IMR-90 (cell line): ENCODE measurements at regions not wholly inside any gene's neighbourhood (a gene's known extent, or its start where the extent isn't known, plus 50 kb on each side); places are given as distances from the start of the nearest gene placed in this dataset.

ENCODE experiments used
- ATAC-seq: fragments of 200-7000 bp; cut with Tn5 transposase; 2 replicates; pipeline ENCODE4 v1.9.1; 2020; ENCODE audit warnings: low read depth, mild to moderate bottlenecking, moderate library complexity
- BruUV-seq: library from RNA; stranded (reverse); fragments of 400-500 nt; replicated peaks from 2 replicates; lab custom pipeline; 2021; lab: Mats Ljungman, UMichigan
- CTCF ChIA-PET: fragments of 300-600 bp; formaldehyde crosslinking; extraction: SDS; loops from one replicate; lab custom pipeline; 2021; ENCODE audit warnings: antibody characterized with exemption; lab: Yijun Ruan, JAX
- POLR2A ChIA-PET: fragments of 300-600 bp; sonication (Branson Sonifier 250); formaldehyde crosslinking; loops from one replicate; lab custom pipeline; 2022; ENCODE audit warnings: antibody characterized with exemption; ENCODE audit not compliant: unreplicated experiment; lab: Charles Lee
- DNase-seq: peaks from one replicate; pipeline ENCODE4 v3.0.0; 2013
- H2AFZ ChIP-seq: replicated peaks from 2 replicates; pipeline ENCODE3; 2013; ENCODE audit warnings: low read length, mild to moderate bottlenecking; ENCODE audit not compliant: poor library complexity
- H2AK5ac ChIP-seq: 2 replicates; pipeline ENCODE4 v1.6.1; 2013; ENCODE audit warnings: low read depth, low read length, inconsistent platforms
- H2AK9ac ChIP-seq: replicated peaks from 2 replicates; pipeline ENCODE3; 2013; ENCODE audit warnings: mild to moderate bottlenecking, low read depth, low read length, moderate library complexity; ENCODE audit not compliant: poor library complexity
- H2BK120ac ChIP-seq: 2 replicates; pipeline ENCODE4 v1.6.1; 2013; ENCODE audit warnings: low read depth, low read length, inconsistent platforms
- H2BK15ac ChIP-seq: 3 replicates; pipeline ENCODE4 v1.6.1; 2013; ENCODE audit warnings: low read depth, low read length, inconsistent platforms
- H2BK20ac ChIP-seq: 2 replicates; pipeline ENCODE4 v1.6.1; 2013; ENCODE audit warnings: low read depth, mild to moderate bottlenecking, inconsistent platforms, low read length, moderate library complexity
- H2BK5ac ChIP-seq: 2 replicates; pipeline ENCODE4 v1.6.1; 2013; ENCODE audit warnings: mild to moderate bottlenecking, low read depth, low read length, inconsistent platforms; ENCODE audit not compliant: poor library complexity, severe bottlenecking
- H3K14ac ChIP-seq: replicated peaks from 2 replicates; pipeline ENCODE4 v1.6.1; 2013; ENCODE audit warnings: low read depth, low read length, inconsistent platforms
- H3K18ac ChIP-seq: 2 replicates; pipeline ENCODE4 v1.6.1; 2013; ENCODE audit warnings: low read depth, low read length, control low read depth
- H3K23ac ChIP-seq: 2 replicates; pipeline ENCODE4 v1.6.1; 2013; ENCODE audit warnings: low read depth, low read length, inconsistent platforms
- H3K27ac ChIP-seq: 2 replicates; pipeline ENCODE4 v1.5.1; 2013; ENCODE audit warnings: mild to moderate bottlenecking, control low read depth, low read length; ENCODE audit not compliant: insufficient read depth
- H3K27me3 ChIP-seq: 2 replicates; pipeline ENCODE4 v1.6.1; 2013; ENCODE audit warnings: low read length; ENCODE audit not compliant: control insufficient read depth, insufficient read depth
- H3K36me3 ChIP-seq: 2 replicates; pipeline ENCODE4 v1.6.1; 2013; ENCODE audit warnings: low read length, mixed read lengths; ENCODE audit not compliant: control insufficient read depth, insufficient read depth
- H3K4ac ChIP-seq: 2 replicates; pipeline ENCODE4 v1.6.1; 2013; ENCODE audit warnings: low read depth, low read length, inconsistent platforms
- H3K4me1 ChIP-seq: 2 replicates; pipeline ENCODE4 v1.6.1; 2013; ENCODE audit warnings: low read length, mixed read lengths; ENCODE audit not compliant: control insufficient read depth, insufficient read depth
- H3K4me2 ChIP-seq: 2 replicates; pipeline ENCODE4 v1.6.1; 2013; ENCODE audit warnings: low read depth, mild to moderate bottlenecking, control low read depth, low read length, moderate library complexity
- H3K4me3 ChIP-seq: 2 replicates; pipeline ENCODE4 v1.5.1; 2013; ENCODE audit warnings: low read depth, mild to moderate bottlenecking, control low read depth, low read length, moderate library complexity; ENCODE audit not compliant: insufficient read depth
- H3K56ac ChIP-seq: 2 replicates; pipeline ENCODE4 v1.6.1; 2013; ENCODE audit warnings: low read length, inconsistent platforms; ENCODE audit not compliant: insufficient read depth; ENCODE audit errors: extremely low read depth
- H3K79me1 ChIP-seq, 2 experiments: 2 replicates each; pipeline ENCODE4 v1.6.1; 2013; ENCODE audit warnings: low read length in 2 of 2, inconsistent platforms in 1 of 2, low read depth in 1 of 2
- H3K9ac ChIP-seq: 2 replicates; pipeline ENCODE4 v1.6.1; 2013; ENCODE audit warnings: low read depth, low read length, control low read depth
- H3K9me1 ChIP-seq: 2 replicates; pipeline ENCODE4 v1.6.1; 2013; ENCODE audit warnings: low read length, inconsistent platforms; ENCODE audit not compliant: insufficient read depth
- H3K9me3 ChIP-seq: 2 replicates; pipeline ENCODE4 v1.6.1; 2013; ENCODE audit warnings: low read length; ENCODE audit not compliant: control insufficient read depth, insufficient read depth
- H4K20me1 ChIP-seq: 2 replicates; pipeline ENCODE4 v1.6.1; 2013; ENCODE audit warnings: low read length, inconsistent platforms; ENCODE audit not compliant: insufficient read depth
- H4K5ac ChIP-seq: 2 replicates; pipeline ENCODE4 v1.6.1; 2013; ENCODE audit warnings: mild to moderate bottlenecking, low read depth, low read length, control low read depth
- H4K8ac ChIP-seq, 2 experiments: 2 replicates each; pipeline ENCODE4 v1.6.1; 2013; ENCODE audit warnings: low read depth in 2 of 2, low read length in 2 of 2, control low read depth in 1 of 2, inconsistent platforms in 1 of 2
- H4K91ac ChIP-seq: 2 replicates; pipeline ENCODE4 v1.6.1; 2013; ENCODE audit warnings: low read depth, low read length, inconsistent platforms; ENCODE audit not compliant: insufficient read depth
- BHLHE40 ChIP-seq: fragments of 150-350 bp; IDR thresholded peaks from 2 replicates; pipeline ENCODE4 v1.6.1; 2016; ENCODE audit warnings: mild to moderate bottlenecking, low read depth, low read length
- CEBPB ChIP-seq: IDR thresholded peaks from 2 replicates; pipeline ENCODE4 v1.6.1; 2012; ENCODE audit warnings: low read depth, low read length, improper control_type of control experiment
- CHD1 ChIP-seq: IDR thresholded peaks from 2 replicates; pipeline ENCODE4 v1.6.1; 2012; ENCODE audit warnings: low read depth, low read length, improper control_type of control experiment
- CTCF ChIP-seq: conservative IDR thresholded peaks from 2 replicates; pipeline ENCODE4 v1.5.1; 2012; ENCODE audit warnings: mild to moderate bottlenecking, low read depth, low read length, improper control_type of control experiment
- MAZ ChIP-seq: IDR thresholded peaks from 2 replicates; pipeline ENCODE4 v1.6.1; 2012; ENCODE audit warnings: low read depth, mild to moderate bottlenecking, low read length, improper control_type of control experiment, moderate library complexity, borderline replicate concordance
- MXI1 ChIP-seq: IDR thresholded peaks from 2 replicates; pipeline ENCODE4 v1.6.1; 2012; ENCODE audit warnings: low read depth, mild to moderate bottlenecking, low read length, moderate library complexity, borderline replicate concordance
- NFE2L2 ChIP-seq: fragments of 150-350 bp; IDR thresholded peaks from 2 replicates; pipeline ENCODE4 v1.6.1; 2016; ENCODE audit warnings: low read depth, mild to moderate bottlenecking, low read length
- SMC3 ChIP-seq: fragments of 150-350 bp; IDR thresholded peaks from 2 replicates; pipeline ENCODE4 v1.6.1; 2016; ENCODE audit warnings: low read depth, mild to moderate bottlenecking, antibody characterized with exemption, low read length, moderate library complexity
- USF2 ChIP-seq: fragments of 150-350 bp; IDR thresholded peaks from 2 replicates; pipeline ENCODE4 v1.6.1; 2017; ENCODE audit warnings: mild to moderate bottlenecking, antibody characterized with exemption, low read length, low read depth
- WGBS, 2 experiments: methylation state at CpG; one replicate each; pipeline versions ENCODE4 v1.1.5 to v1.1.7; 2013; ENCODE audit warnings: missing lambda C conversion rate in 2 of 2; ENCODE audit not compliant: insufficient read length in 1 of 2; ENCODE audit errors: extremely low coverage in 2 of 2; 5-methylcytosine and 5-hydroxymethylcytosine counted together
- dilution Hi-C: fragments of 300-500 bp; cut with HindIII; formaldehyde crosslinking; loops from one replicate; pipeline ENCODE4 v1.14.3; 2018; ENCODE audit warnings: low sequenced_read_pairs; ENCODE audit not compliant: unreplicated experiment
- in situ Hi-C: fragments of 300-500 bp; cut with MboI; formaldehyde crosslinking; loops from 3 replicates; pipeline ENCODE4 v1.14.3; 2019; ENCODE audit warnings: low sequenced_read_pairs, inconsistent platforms, mixed read lengths
- intact Hi-C: fragments of 100-400 bp; cut with micrococcal nuclease; formaldehyde crosslinking; loops from 2 replicates; pipeline ENCODE4 v1.10.0; 2022

DNA sequence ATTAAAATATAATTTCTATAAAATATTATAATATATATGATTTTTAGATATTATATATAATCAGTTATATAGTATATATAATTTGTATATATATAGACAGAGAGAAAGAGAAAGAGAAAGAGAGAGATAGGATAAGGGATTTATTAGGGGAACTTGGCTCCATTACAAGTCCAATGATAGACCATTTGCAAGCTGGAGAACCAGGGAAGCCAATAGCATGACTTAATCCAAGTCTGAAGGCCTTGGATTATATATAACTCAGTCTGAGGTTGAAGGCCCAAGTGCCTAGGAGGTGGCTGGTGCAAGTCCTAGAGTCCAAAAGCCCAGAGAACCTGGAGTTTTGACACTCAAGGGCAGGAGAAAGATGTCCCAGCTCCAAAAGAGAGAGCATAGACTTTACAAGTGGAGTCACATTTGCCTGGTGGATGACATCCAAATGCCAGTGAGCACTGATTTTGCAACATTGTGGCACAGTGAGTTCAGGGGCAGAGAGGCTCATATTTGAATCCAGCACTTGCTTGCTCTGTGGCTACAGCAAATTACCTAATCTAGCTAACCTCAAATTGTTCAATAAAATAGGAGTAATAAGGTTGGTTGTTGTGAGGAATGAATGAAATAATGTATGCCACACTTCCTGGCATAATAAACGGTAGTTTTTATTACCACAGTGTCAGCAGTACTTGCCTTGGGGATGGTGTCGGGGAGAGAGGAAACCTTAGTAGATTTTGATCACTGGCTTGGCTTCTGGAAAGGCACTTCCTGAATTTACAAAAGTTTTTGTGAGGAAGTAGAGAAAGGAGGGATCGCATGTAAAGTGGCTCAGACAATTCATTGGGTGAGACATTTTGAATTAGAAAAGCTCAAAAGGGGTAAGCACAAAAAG is 69.6 kb upstream of the CD28 start:
- H3K56ac ChIP-seq: no peak overlapping the region
- H3K9ac ChIP-seq: no peak overlapping the region
- no peak overlapping the region for H3K4me2 ChIP-seq
- no peak overlapping the region for H3K4ac ChIP-seq
- peak overlapping the region in 1 of 2 experiments; percentile 16; a peak in 1 of 4 replicates for H4K8ac ChIP-seq
- 0 out of 2 replicates have a peak overlapping the region, but pooled peaks have one; percentile 25 for H2BK20ac ChIP-seq
- no peaks in the 10 kb centered on the region for H4K20me1 ChIP-seq
- H3K18ac ChIP-seq: no peak overlapping the region
- CTCF ChIA-PET: no interaction called here
- DNase-seq (no peak), ATAC-seq (peak; percentile 17; the same call in 1 of the 2 replicates)
- intact Hi-C loops (no loop called here), dilution Hi-C loops (no loop called here), in situ Hi-C loops (no loop called here)
- no peak overlapping the region; the same call in 2 of the 3 replicates for H2BK15ac ChIP-seq
- H3K27me3 ChIP-seq: no peaks in the 10 kb centered on the region
- H4K91ac ChIP-seq: no peak overlapping the region
- H3K36me3 ChIP-seq: no peaks in the 10 kb centered on the region
- no peak overlapping the region; the same call in 1 of the 2 replicates for H3K23ac ChIP-seq
- H3K79me1 ChIP-seq: no peaks in the 10 kb centered on the region
- no peak overlapping the region for H2BK5ac ChIP-seq
- H3K27ac ChIP-seq: no peak overlapping the region
- no peak overlapping the region for H3K4me3 ChIP-seq
- no peak for TF ChIP-seq USF2
- no peak for TF ChIP-seq BHLHE40
- TF ChIP-seq MAZ: no peak
- TF ChIP-seq MXI1: no peak
- TF ChIP-seq CHD1: no peak
- TF ChIP-seq NFE2L2: no peak
- peak; percentile 48; the same call in 1 of the 2 replicates for TF ChIP-seq CEBPB
- no peak for TF ChIP-seq SMC3
- no peak for TF ChIP-seq CTCF
- H3K4me1 ChIP-seq: peaks cover 4% of the 10 kb centered on the region; the same call in 1 of the 2 replicates
- H3K14ac ChIP-seq: no peak overlapping the region
- H3K9me3 ChIP-seq: no peaks in the 10 kb centered on the region
- no peak overlapping the region for H2BK120ac ChIP-seq
- 75% methylated on average over 1 of the region's 3 CpGs; no CpG with 5 or more reads in 1 of the 2 experiments for WGBS, 2 experiments
- H4K5ac ChIP-seq: no peak overlapping the region; the same call in 1 of the 2 replicates
- BruUV-seq: no TSS peak
- H2AFZ ChIP-seq: peak overlapping the region; percentile 72
- H2AK9ac ChIP-seq: peak overlapping the region; percentile 85
- POLR2A ChIA-PET: no interaction called here
- no peaks in the 10 kb centered on the region for H3K9me1 ChIP-seq
- H2AK5ac ChIP-seq: no peak overlapping the region
